ENCODE measurements at regions not wholly inside any gene's neighbourhood (a gene's known extent, or its start where the extent isn't known, plus 50 kb on each side); places are given as distances from the start of the nearest gene placed in this dataset.

- no peak for DNase-seq (ENCODE audit: low spot score)
Measured at GRCh38 chr2:45275242-45275805, 266.1 kb upstream of the SIX2 start.

- no peak for DNase-seq (ENCODE audit: low spot score)
Measured at GRCh38 chr2:45274250-45274926, 265.1 kb upstream of the SIX2 start.

GRCh38 chr2:45273412-45274249 lies 264.4 kb upstream of the SIX2 start:
- no peak for DNase-seq (ENCODE audit: low spot score)

GRCh38 chr2:45272549-45273265 lies 263.5 kb upstream of the SIX2 start:
- no peak for DNase-seq (ENCODE audit: low spot score)

GRCh38 chr2:45269149-45269793 lies 260.0 kb upstream of the SIX2 start:
- DNase-seq (ENCODE audit: low spot score) = no peak

GRCh38 chr2:45268631-45269030 lies 259.4 kb upstream of the SIX2 start:
- DNase-seq (ENCODE audit: low spot score) = no peak

GRCh38 chr2:45267062-45267792 lies 258.0 kb upstream of the SIX2 start:
- DNase-seq (ENCODE audit: low spot score) = no peak

- no peak for DNase-seq (ENCODE audit: low spot score)
Measured at GRCh38 chr2:45265336-45265735, 256.1 kb upstream of the SIX2 start.

- no peak for DNase-seq (ENCODE audit: low spot score)
Measured at GRCh38 chr2:45264227-45265225, 255.3 kb upstream of the SIX2 start.

- peak; percentile 31 for DNase-seq (ENCODE audit: low spot score)
Measured at GRCh38 chr2:45263147-45263546, 253.9 kb upstream of the SIX2 start.

GRCh38 chr2:45261746-45262145 lies 252.5 kb upstream of the SIX2 start:
- DNase-seq (ENCODE audit: low spot score) = no peak

- DNase-seq (ENCODE audit: low spot score) = no peak
Measured at GRCh38 chr2:45260946-45261345, 251.7 kb upstream of the SIX2 start.

- DNase-seq (ENCODE audit: low spot score) = no peak
Measured at GRCh38 chr2:45259547-45260160, 250.4 kb upstream of the SIX2 start.

GRCh38 chr2:45259138-45259537 lies 249.9 kb upstream of the SIX2 start:
- DNase-seq (ENCODE audit: low spot score) = no peak

- no peak for DNase-seq (ENCODE audit: low spot score)
Measured at GRCh38 chr2:45258311-45258710, 249.1 kb upstream of the SIX2 start.

- DNase-seq (ENCODE audit: low spot score) = no peak
Measured at GRCh38 chr2:45257820-45258219, 248.6 kb upstream of the SIX2 start.

- DNase-seq (ENCODE audit: low spot score) = no peak
Measured at GRCh38 chr2:45256867-45257641, 247.8 kb upstream of the SIX2 start.

GRCh38 chr2:45256173-45256866 lies 247.1 kb upstream of the SIX2 start:
- no peak for DNase-seq (ENCODE audit: low spot score)

Data from SK-N-DZ (cell line).